Smooth muscle cell (in vitro differentiated cells): ENCODE measurements at regions not wholly inside any gene's neighbourhood (a gene's known extent, or its start where the extent isn't known, plus 50 kb on each side); places are given as distances from the start of the nearest gene placed in this dataset.

Experiments
- DNase-seq: peaks from one replicate; lab custom pipeline; 2025; ENCODE audit not compliant: unreplicated experiment; lab: John Stamatoyannopoulos, UW
- H2AFZ ChIP-seq: fragments of 200-600 bp; sonication (generic); 2 replicates; pipeline ENCODE4 v1.6.0; 2016; ENCODE audit warnings: antibody characterized with exemption, low read depth, mild to moderate bottlenecking
- H3F3A ChIP-seq: fragments of 200-600 bp; sonication (generic); 2 replicates; pipeline ENCODE4 v1.6.0; 2017; ENCODE audit warnings: antibody characterized with exemption, low read depth
- H3K27ac ChIP-seq: fragments of 200-600 bp; sonication (generic); 2 replicates; pipeline ENCODE4 v1.5.1; 2016; ENCODE audit warnings: low read depth, mild to moderate bottlenecking
- H3K27me3 ChIP-seq: fragments of 200-600 bp; sonication (generic); 2 replicates; pipeline ENCODE4 v1.6.1; 2016; ENCODE audit warnings: low read depth, mild to moderate bottlenecking
- H3K36me3 ChIP-seq: fragments of 200-600 bp; sonication (generic); 2 replicates; pipeline ENCODE4 v1.5.1; 2016; ENCODE audit warnings: low read depth
- H3K4me1 ChIP-seq: fragments of 200-600 bp; sonication (generic); 2 replicates; pipeline ENCODE4 v1.5.1; 2016; ENCODE audit warnings: low read depth
- H3K4me2 ChIP-seq: fragments of 200-600 bp; sonication (generic); 2 replicates; pipeline ENCODE4 v1.6.0; 2016; ENCODE audit warnings: mild to moderate bottlenecking
- H3K4me3 ChIP-seq: fragments of 200-600 bp; sonication (generic); 2 replicates; pipeline ENCODE4 v1.5.1; 2016; ENCODE audit warnings: mild to moderate bottlenecking
- H3K79me2 ChIP-seq: fragments of 200-600 bp; sonication (generic); 2 replicates; pipeline ENCODE4 v1.6.0; 2016; ENCODE audit warnings: low read depth, mild to moderate bottlenecking
- H3K9ac ChIP-seq: fragments of 200-600 bp; sonication (generic); 2 replicates; pipeline ENCODE4 v1.6.0; 2016; ENCODE audit warnings: low read depth
- H3K9me3 ChIP-seq: fragments of 200-600 bp; sonication (generic); replicated peaks from 2 replicates; pipeline ENCODE4 v1.5.1; 2016; ENCODE audit warnings: low read depth
- H4K20me1 ChIP-seq: fragments of 200-600 bp; sonication (generic); 2 replicates; pipeline ENCODE4 v1.6.0; 2016; ENCODE audit warnings: low read depth
- CTCF ChIP-seq: fragments of 200-600 bp; sonication (generic); IDR thresholded peaks from 2 replicates; pipeline ENCODE4 v1.5.1; 2017; ENCODE audit warnings: borderline replicate concordance, mild to moderate bottlenecking, antibody characterized with exemption; ENCODE audit not compliant: insufficient read depth, poor library complexity, severe bottlenecking
- WGBS: methylation state at CpG from one replicate; pipeline ENCODE4 v1.1.7; 2016; ENCODE audit warnings: low lambda C conversion rate; 5-methylcytosine and 5-hydroxymethylcytosine counted together

- Histone ChIP-seq H3K4me2 (no peak overlapping the region), H3K36me3 (no peaks in the 10 kb centered on the region), H3K27ac (no peak overlapping the region), H3K27me3 (no peaks in the 10 kb centered on the region), H3K9ac (no peak overlapping the region), H3K4me1 (peaks cover 4% of the 10 kb centered on the region), H4K20me1 (no peaks in the 10 kb centered on the region), H3K9me3 (no peaks in the 10 kb centered on the region), H2AFZ (no peak overlapping the region), H3K79me2 (no peaks in the 10 kb centered on the region), H3F3A (no peaks in the 10 kb centered on the region), H3K4me3 (no peak overlapping the region)
- DNase-seq, result no peak
- 100% methylated on average over 1 of the region's 1 CpG for WGBS
- no peak for TF ChIP-seq CTCF
Observed at GRCh38 chr18:8895341-8895740, 190.0 kb downstream of the MTCL1 start.

- H3K79me2 ChIP-seq, result no peaks in the 10 kb centered on the region
- no peak for DNase-seq
- H3F3A ChIP-seq, result no peaks in the 10 kb centered on the region
- TF ChIP-seq CTCF, result no peak
- H3K27me3 ChIP-seq, result no peaks in the 10 kb centered on the region
- WGBS, result 90% methylated on average over 2 of the region's 2 CpGs
- H3K36me3 ChIP-seq, result no peaks in the 10 kb centered on the region
- H4K20me1 ChIP-seq, result no peaks in the 10 kb centered on the region
- H3K4me3 ChIP-seq, result no peak overlapping the region
- no peaks in the 10 kb centered on the region for H3K9me3 ChIP-seq
- H2AFZ ChIP-seq, result no peak overlapping the region
- H3K4me2 ChIP-seq, result no peak overlapping the region
- H3K9ac ChIP-seq, result no peak overlapping the region
- no peak overlapping the region for H3K27ac ChIP-seq
- H3K4me1 ChIP-seq, result no peaks in the 10 kb centered on the region
Observed at GRCh38 chr18:8895987-8896619, 190.7 kb downstream of the MTCL1 start.

- Histone ChIP-seq H3K36me3 (no peaks in the 10 kb centered on the region), H3K27me3 (no peaks in the 10 kb centered on the region), H2AFZ (no peak overlapping the region), H3K79me2 (no peaks in the 10 kb centered on the region), H3K4me2 (no peak overlapping the region), H3F3A (no peaks in the 10 kb centered on the region), H3K9me3 (no peaks in the 10 kb centered on the region), H3K4me3 (no peak overlapping the region), H3K27ac (no peak overlapping the region), H3K4me1 (no peaks in the 10 kb centered on the region), H4K20me1 (no peaks in the 10 kb centered on the region), H3K9ac (no peak overlapping the region)
- no peak for TF ChIP-seq CTCF
- DNase-seq, result no peak
- 91% methylated on average over 3 of the region's 3 CpGs for WGBS
Observed at GRCh38 chr18:8899000-8899399, 193.6 kb downstream of the MTCL1 start.

DNA sequence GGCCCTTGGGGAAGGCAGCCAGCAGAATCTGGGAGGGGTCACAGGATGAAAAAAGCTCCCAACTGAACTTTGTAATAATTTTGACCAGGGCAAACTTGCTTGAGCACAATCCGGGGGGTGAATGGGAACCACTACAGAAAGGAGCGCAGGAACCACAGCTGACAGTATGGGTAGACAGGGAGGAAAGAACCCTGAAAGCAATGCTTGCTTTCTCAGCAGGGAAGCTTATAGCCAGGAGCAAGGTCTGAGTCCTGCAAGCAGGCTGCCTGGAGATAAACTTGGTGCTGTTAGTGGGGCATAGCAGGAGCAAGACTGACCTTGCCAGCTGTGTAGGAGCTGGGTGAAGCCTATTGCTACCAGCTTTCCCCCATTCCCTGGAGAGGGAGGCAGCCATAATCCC is 195.2 kb downstream of the MTCL1 start:
- 98% methylated on average over 2 of the region's 2 CpGs for WGBS
- no peak overlapping the region for H3K27ac ChIP-seq
- TF ChIP-seq CTCF, result no peak
- no peak overlapping the region for H2AFZ ChIP-seq
- no peak for DNase-seq
- H3K9ac ChIP-seq, result no peak overlapping the region
- no peaks in the 10 kb centered on the region for H3K4me1 ChIP-seq
- H3K9me3 ChIP-seq, result no peaks in the 10 kb centered on the region
- no peak overlapping the region for H3K4me2 ChIP-seq
- H3F3A ChIP-seq, result no peaks in the 10 kb centered on the region
- H3K79me2 ChIP-seq, result no peaks in the 10 kb centered on the region
- H3K36me3 ChIP-seq, result no peaks in the 10 kb centered on the region
- no peak overlapping the region for H3K4me3 ChIP-seq
- H4K20me1 ChIP-seq, result no peaks in the 10 kb centered on the region
- no peaks in the 10 kb centered on the region for H3K27me3 ChIP-seq
